Thyroid gland (tissue), 4 donors: ENCODE measurements at regions not wholly inside any gene's neighbourhood (a gene's known extent, or its start where the extent isn't known, plus 50 kb on each side); places are given as distances from the start of the nearest gene placed in this dataset.
A peak's percentile ranks its signal among the peaks of the same experiment; 100 is the strongest.

Experiments used
- DNase-seq, 2 donors: peaks; one replicate each; pipeline ENCODE4 v3.0.0-alpha.2; 2019
- H3K27ac ChIP-seq, 3 donors: fragments of 200-600 bp; sonication (generic); 1 replicate in 2 of 3; 2 replicates in 1 of 3; pipeline ENCODE4 v1.5.1; 2016 to 2019; ENCODE audit warnings: mild to moderate bottlenecking in 1 of 3, moderate library complexity in 1 of 3
- H3K27me3 ChIP-seq: fragments of 200-600 bp; sonication (generic); one replicate; pipeline ENCODE4 v1.5.1; 2019
- H3K36me3 ChIP-seq, 2 donors: fragments of 200-600 bp; sonication (generic); one replicate each; pipeline ENCODE4 v1.5.1; 2016 to 2019
- H3K4me1 ChIP-seq, 2 donors: fragments of 200-600 bp; sonication (generic); one replicate each; pipeline ENCODE4 v1.5.1; 2017 to 2019
- H3K4me3 ChIP-seq, 3 donors: fragments of 200-600 bp; sonication (generic); replicated peaks in 1 of 3; 1 replicate in 2 of 3; 2 replicates in 1 of 3; pipeline ENCODE4 v1.5.1; 2016; ENCODE audit warnings: mild to moderate bottlenecking in 1 of 3
- H3K9me3 ChIP-seq: fragments of 200-600 bp; sonication (generic); one replicate; pipeline ENCODE4 v1.5.1; 2017
- POLR2A ChIP-seq, 2 donors: fragments of 450-650 bp; IDR thresholded peaks; one replicate each; pipeline ENCODE4 v1.6.1; 2017; ENCODE audit warnings: antibody characterized with exemption in 2 of 2, mild to moderate bottlenecking in 2 of 2, moderate library complexity in 1 of 2
- WGBS, 2 donors: methylation state at CpG; one replicate each; pipeline ENCODE4 v1.1.5; 2017; 5-methylcytosine and 5-hydroxymethylcytosine counted together
- intact Hi-C: fragments of 100-400 bp; cut with DNase I; formaldehyde crosslinking; loops from one replicate; pipeline ENCODE4 v1.15.1; 2023
- TF ChIP-seq, protein P1 (sequence below), 6 experiments: fragments of 200-600 bp in 3 of 6; fragments of 450-650 bp in 3 of 6; sonication (generic) in 3 of 6; IDR thresholded peaks; one replicate each; pipeline ENCODE4 v1.5.1; 2016 to 2019; ENCODE audit warnings: antibody characterized with exemption in 6 of 6, mild to moderate bottlenecking in 2 of 6, inconsistent platforms in 1 of 6, moderate library complexity in 1 of 6

DNA sequence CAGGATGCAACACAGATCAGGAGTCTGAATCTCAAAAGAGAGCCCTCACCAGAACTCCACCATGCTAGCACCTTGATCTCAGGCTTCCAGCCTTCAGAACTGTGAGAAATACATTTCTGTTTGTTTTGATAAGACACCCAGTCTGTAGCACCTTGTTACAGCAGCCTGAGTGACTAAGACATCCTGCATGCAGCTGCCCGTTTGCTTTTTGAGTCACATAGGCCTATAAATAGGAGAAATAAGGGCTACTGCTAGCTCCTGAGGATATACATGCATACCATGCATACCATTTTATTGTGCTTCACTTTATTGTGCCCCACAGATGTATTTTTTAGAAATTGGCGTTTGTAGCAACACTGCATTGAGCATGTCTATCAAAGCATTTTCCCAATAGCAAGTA, 337.8 kb downstream of the CDH2 start:
- intact Hi-C loops = no loop called here
- no peaks in the 10 kb centered on the region for H3K9me3 ChIP-seq
- H3K27ac ChIP-seq = no peak overlapping the region
- H3K36me3 ChIP-seq = no peaks in the 10 kb centered on the region
- WGBS, 2 donors = 28 to 38% methylated on average over 2 of the region's 2 CpGs
- TF ChIP-seq, protein P1, sequence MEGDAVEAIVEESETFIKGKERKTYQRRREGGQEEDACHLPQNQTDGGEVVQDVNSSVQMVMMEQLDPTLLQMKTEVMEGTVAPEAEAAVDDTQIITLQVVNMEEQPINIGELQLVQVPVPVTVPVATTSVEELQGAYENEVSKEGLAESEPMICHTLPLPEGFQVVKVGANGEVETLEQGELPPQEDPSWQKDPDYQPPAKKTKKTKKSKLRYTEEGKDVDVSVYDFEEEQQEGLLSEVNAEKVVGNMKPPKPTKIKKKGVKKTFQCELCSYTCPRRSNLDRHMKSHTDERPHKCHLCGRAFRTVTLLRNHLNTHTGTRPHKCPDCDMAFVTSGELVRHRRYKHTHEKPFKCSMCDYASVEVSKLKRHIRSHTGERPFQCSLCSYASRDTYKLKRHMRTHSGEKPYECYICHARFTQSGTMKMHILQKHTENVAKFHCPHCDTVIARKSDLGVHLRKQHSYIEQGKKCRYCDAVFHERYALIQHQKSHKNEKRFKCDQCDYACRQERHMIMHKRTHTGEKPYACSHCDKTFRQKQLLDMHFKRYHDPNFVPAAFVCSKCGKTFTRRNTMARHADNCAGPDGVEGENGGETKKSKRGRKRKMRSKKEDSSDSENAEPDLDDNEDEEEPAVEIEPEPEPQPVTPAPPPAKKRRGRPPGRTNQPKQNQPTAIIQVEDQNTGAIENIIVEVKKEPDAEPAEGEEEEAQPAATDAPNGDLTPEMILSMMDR (IDR thresholded peaks at IDR 0.05) = no peak
- no peak for TF ChIP-seq POLR2A (IDR thresholded peaks at IDR 0.05)
- no peaks in the 10 kb centered on the region for H3K27me3 ChIP-seq
- no peak for DNase-seq
- no peak overlapping the region for H3K4me3 ChIP-seq
- H3K4me1 ChIP-seq = no peaks in the 10 kb centered on the region

DNA sequence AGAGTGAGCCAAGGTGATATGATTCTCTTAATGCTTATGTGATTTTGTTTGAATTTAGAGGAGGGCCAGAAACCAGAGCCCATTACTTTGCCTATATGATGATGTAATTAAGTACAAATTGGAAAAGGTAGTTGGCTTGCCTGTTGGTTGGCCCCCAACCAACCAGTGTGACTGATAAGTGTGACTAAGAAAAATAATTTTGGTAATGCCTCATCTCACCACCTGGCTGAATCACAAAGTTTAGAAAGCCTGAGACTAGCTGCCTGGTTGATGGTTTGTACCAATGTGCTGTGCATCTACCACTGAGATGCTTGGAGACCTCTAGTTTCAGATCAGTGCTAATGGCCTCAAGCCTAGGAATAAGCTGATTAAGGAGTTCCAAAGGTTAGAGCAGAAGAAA, 338.7 kb downstream of the CDH2 start:
- intact Hi-C loops = no loop called here
- no peaks in the 10 kb centered on the region for H3K9me3 ChIP-seq
- no peaks in the 10 kb centered on the region for H3K36me3 ChIP-seq
- H3K4me1 ChIP-seq = no peaks in the 10 kb centered on the region
- TF ChIP-seq, protein P1 (IDR thresholded peaks at IDR 0.05) = no peak
- TF ChIP-seq POLR2A (IDR thresholded peaks at IDR 0.05) = no peak
- H3K27ac ChIP-seq = no peak overlapping the region
- H3K27me3 ChIP-seq = no peaks in the 10 kb centered on the region
- H3K4me3 ChIP-seq = no peak overlapping the region
- no peak for DNase-seq

- Histone ChIP-seq H3K27ac (no peak overlapping the region), H3K36me3 (no peaks in the 10 kb centered on the region), H3K4me1 (no peaks in the 10 kb centered on the region), H3K27me3 (no peaks in the 10 kb centered on the region), H3K9me3 (no peaks in the 10 kb centered on the region), H3K4me3 (no peak overlapping the region)
- WGBS, 2 donors = 62 to 79% methylated on average over 2 of the region's 2 CpGs
- no peak for DNase-seq
- TF ChIP-seq, protein P1 (IDR thresholded peaks at IDR 0.05) = no peak
- TF ChIP-seq POLR2A (IDR thresholded peaks at IDR 0.05) = no peak
- intact Hi-C loops = no loop called here
Observed at GRCh38 chr18:27826101-27826500, 350.8 kb downstream of the CDH2 start.

DNA sequence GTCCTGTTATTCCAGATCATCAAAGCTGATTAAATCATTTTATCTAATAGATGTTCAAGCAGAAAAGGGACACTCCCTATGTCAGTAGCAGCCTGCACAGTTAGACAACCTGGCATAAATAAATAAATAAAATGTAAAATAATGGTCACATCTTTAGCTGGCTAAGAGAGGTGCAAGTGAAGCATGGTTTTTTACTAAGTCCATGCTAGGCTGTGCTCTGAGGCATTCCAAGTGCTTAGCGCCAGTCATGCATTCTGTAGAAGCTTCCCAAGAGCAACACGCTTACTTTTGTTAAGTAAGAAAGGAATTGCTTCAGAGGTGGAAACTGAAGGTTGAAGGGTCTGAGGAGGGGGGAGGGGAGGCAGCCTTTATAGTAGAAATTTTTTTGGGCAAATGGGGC, 351.2 kb downstream of the CDH2 start:
- H3K27ac ChIP-seq = no peak overlapping the region
- H3K27me3 ChIP-seq = no peaks in the 10 kb centered on the region
- H3K4me1 ChIP-seq = no peaks in the 10 kb centered on the region
- H3K9me3 ChIP-seq = no peaks in the 10 kb centered on the region
- intact Hi-C loops = no loop called here
- no peaks in the 10 kb centered on the region for H3K36me3 ChIP-seq
- WGBS, 2 donors = 27 to 29% methylated on average over 2 of the region's 2 CpGs
- no peak for TF ChIP-seq POLR2A (IDR thresholded peaks at IDR 0.05)
- TF ChIP-seq, protein P1 (IDR thresholded peaks at IDR 0.05) = no peak
- DNase-seq = peak; percentile 21 to 29
- H3K4me3 ChIP-seq = no peak overlapping the region

DNA sequence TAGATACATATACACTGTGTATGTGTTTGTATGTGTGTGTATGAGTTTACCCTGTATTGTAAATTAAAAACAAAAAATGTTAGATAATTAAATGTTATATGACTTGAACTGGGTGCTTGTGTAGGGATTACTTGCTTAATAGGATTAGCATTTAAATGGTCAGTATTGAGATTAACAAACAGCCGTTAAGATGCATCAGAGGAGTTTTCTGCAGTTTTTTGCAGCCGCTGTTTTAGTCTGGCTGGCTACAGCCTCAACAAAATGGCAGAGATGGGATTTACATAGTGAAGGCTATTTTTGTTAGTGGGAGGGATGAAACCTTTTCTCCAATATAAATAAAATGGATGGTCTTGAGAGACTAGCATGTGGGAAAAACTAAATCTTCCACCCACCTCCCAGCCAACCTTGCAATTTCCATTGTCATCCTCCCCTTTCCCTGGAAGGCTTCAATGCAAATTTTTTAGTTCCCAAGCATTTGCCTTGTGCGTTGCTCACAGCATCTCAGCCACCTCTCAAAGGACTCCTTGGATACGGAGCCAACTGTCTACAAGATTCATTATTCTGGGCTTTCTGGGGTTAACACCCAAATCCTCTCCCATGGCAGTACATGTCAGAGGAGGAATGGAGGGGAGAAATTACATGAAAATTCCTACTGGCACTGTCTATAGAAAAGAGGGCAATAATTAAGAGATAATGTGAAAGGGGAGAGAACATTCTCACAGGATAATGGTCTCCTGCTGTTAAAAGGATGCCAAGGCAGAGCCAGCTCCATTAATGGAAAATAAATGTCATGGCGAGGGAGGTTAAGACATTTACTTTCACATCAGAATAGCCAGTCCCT, 351.9 kb downstream of the CDH2 start:
- no peak for TF ChIP-seq POLR2A (IDR thresholded peaks at IDR 0.05)
- TF ChIP-seq, protein P1 (IDR thresholded peaks at IDR 0.05) = no peak
- intact Hi-C loops = no loop called here
- no peak for DNase-seq
- no peak overlapping the region for H3K27ac ChIP-seq
- H3K27me3 ChIP-seq = no peaks in the 10 kb centered on the region
- H3K9me3 ChIP-seq = no peaks in the 10 kb centered on the region
- H3K4me3 ChIP-seq = no peak overlapping the region
- 60 to 74% methylated on average over 5 of the region's 5 CpGs for WGBS, 2 donors
- H3K4me1 ChIP-seq = no peaks in the 10 kb centered on the region
- H3K36me3 ChIP-seq = no peaks in the 10 kb centered on the region
